Memory B cell (primary cell): ENCODE measurements at regions not wholly inside any gene's neighbourhood (a gene's known extent, or its start where the extent isn't known, plus 50 kb on each side); places are given as distances from the start of the nearest gene placed in this dataset.

Source experiments
- ATAC-seq: fragments of 150-1000 bp; cut with Tn5 transposase; 2 replicates; pipeline ENCODE4 v1.10.0; 2021; ENCODE audit warnings: low read depth, mild to moderate bottlenecking, moderate library complexity
- DNase-seq, 2 donors: peaks; one replicate each; pipeline ENCODE4 v3.0.0; 2022; ENCODE audit warnings: low spot score in 2 of 2
- H3K27ac Mint-ChIP-seq: one replicate; pipeline ENCODE4 v1.8.0; 2022; ENCODE audit warnings: mild to moderate bottlenecking, moderate library complexity, mixed read lengths
- H3K27me3 Mint-ChIP-seq: one replicate; pipeline ENCODE4 v1.8.0; 2022; ENCODE audit warnings: mixed read lengths
- H3K36me3 Mint-ChIP-seq: one replicate; pipeline ENCODE4 v1.8.0; 2022; ENCODE audit warnings: mild to moderate bottlenecking, mixed read lengths
- H3K4me1 Mint-ChIP-seq: one replicate; pipeline ENCODE4 v1.8.0; 2022; ENCODE audit warnings: mixed read lengths
- H3K4me3 Mint-ChIP-seq: one replicate; pipeline ENCODE4 v1.8.0; 2022; ENCODE audit warnings: mild to moderate bottlenecking, moderate library complexity, mixed read lengths
- H3K9me3 Mint-ChIP-seq: one replicate; pipeline ENCODE4 v1.8.0; 2022; ENCODE audit warnings: mixed read lengths

- no peaks in the 10 kb centered on the region for H3K36me3 Mint-ChIP-seq
- H3K27me3 Mint-ChIP-seq = no peaks in the 10 kb centered on the region
- no peaks in the 10 kb centered on the region for H3K4me1 Mint-ChIP-seq
- H3K9me3 Mint-ChIP-seq = peaks cover 4% of the 10 kb centered on the region
- DNase-seq (no peak), ATAC-seq (no peak)
- H3K4me3 Mint-ChIP-seq = no peak overlapping the region
- H3K27ac Mint-ChIP-seq = no peak overlapping the region
Observed at GRCh38 chr4:33532821-33533220, 2711.5 kb downstream of the ARAP2 start.

GRCh38 chr4:33536898-33537297, 2707.4 kb downstream of the ARAP2 start:
- no peak overlapping the region for H3K4me3 Mint-ChIP-seq
- peaks cover 5% of the 10 kb centered on the region for H3K9me3 Mint-ChIP-seq
- DNase-seq (no peak), ATAC-seq (no peak)
- H3K36me3 Mint-ChIP-seq = no peaks in the 10 kb centered on the region
- H3K27ac Mint-ChIP-seq = no peak overlapping the region
- H3K27me3 Mint-ChIP-seq = no peaks in the 10 kb centered on the region
- H3K4me1 Mint-ChIP-seq = no peaks in the 10 kb centered on the region

DNA sequence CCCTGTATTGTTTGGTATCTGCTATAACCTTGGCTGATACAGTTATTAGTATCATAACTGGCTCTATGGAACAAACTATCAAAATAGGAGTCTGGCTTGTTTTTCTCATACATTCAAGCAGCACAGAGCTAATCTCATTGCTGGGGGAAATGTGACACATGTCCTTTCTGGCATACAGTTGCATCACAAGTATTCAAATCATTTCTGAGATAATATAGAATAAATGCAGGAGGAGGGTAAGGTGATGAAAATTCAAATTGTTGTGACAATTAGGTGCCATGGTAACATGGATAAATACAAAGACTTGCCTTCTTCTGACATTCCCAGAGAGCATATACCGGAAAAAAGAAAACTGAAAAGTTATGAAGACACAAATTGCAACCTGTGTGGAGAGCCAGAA, 2706.8 kb downstream of the ARAP2 start:
- ATAC-seq (no peak), DNase-seq (no peak)
- Mint-ChIP-seq H3K27me3 (no peaks in the 10 kb centered on the region), H3K36me3 (no peaks in the 10 kb centered on the region), H3K4me3 (no peak overlapping the region), H3K9me3 (peaks cover 5% of the 10 kb centered on the region), H3K4me1 (no peaks in the 10 kb centered on the region), H3K27ac (no peak overlapping the region)

- Mint-ChIP-seq H3K4me1 (no peaks in the 10 kb centered on the region), H3K4me3 (no peak overlapping the region), H3K36me3 (no peaks in the 10 kb centered on the region), H3K9me3 (peaks cover 2% of the 10 kb centered on the region), H3K27me3 (no peaks in the 10 kb centered on the region), H3K27ac (no peak overlapping the region)
- DNase-seq (no peak), ATAC-seq (no peak)
Observed at GRCh38 chr4:33543941-33544450, 2700.3 kb downstream of the ARAP2 start.

- no peak overlapping the region for H3K27ac Mint-ChIP-seq
- DNase-seq = no peak
- no peaks in the 10 kb centered on the region for H3K4me1 Mint-ChIP-seq
- no peak overlapping the region for H3K4me3 Mint-ChIP-seq
- peaks cover 12% of the 10 kb centered on the region for H3K9me3 Mint-ChIP-seq
- H3K36me3 Mint-ChIP-seq = no peaks in the 10 kb centered on the region
- ATAC-seq = no peak
- H3K27me3 Mint-ChIP-seq = no peaks in the 10 kb centered on the region
Observed at GRCh38 chr4:33551244-33551643, 2693.1 kb downstream of the ARAP2 start.

GRCh38 chr4:33561259-33561658, 2683.1 kb downstream of the ARAP2 start:
- DNase-seq (no peak), ATAC-seq (no peak)
- no peaks in the 10 kb centered on the region for H3K4me1 Mint-ChIP-seq
- no peaks in the 10 kb centered on the region for H3K36me3 Mint-ChIP-seq
- no peaks in the 10 kb centered on the region for H3K9me3 Mint-ChIP-seq
- no peaks in the 10 kb centered on the region for H3K27me3 Mint-ChIP-seq
- no peak overlapping the region for H3K4me3 Mint-ChIP-seq
- no peak overlapping the region for H3K27ac Mint-ChIP-seq

DNA sequence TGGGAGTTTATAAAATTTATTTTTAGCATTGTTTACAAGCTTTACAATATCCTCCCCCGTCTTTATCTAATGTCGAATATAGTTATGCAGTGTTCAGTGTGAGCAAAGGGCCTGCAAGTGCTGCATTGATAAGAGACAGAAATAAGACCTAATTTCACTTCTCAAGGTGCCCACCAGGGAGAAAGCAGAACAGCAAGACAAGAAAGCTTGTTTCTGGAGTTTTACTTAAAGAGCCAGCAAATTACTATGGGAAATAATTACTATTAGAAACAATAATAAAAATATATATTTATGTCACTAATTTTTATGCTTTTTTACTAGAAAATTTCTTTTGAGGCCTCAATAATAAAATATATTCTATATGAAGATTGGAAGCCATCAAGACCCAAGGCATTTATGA, 2677.7 kb downstream of the ARAP2 start:
- no peak overlapping the region for H3K4me3 Mint-ChIP-seq
- H3K9me3 Mint-ChIP-seq = peaks cover 1% of the 10 kb centered on the region
- ATAC-seq = no peak

DNA sequence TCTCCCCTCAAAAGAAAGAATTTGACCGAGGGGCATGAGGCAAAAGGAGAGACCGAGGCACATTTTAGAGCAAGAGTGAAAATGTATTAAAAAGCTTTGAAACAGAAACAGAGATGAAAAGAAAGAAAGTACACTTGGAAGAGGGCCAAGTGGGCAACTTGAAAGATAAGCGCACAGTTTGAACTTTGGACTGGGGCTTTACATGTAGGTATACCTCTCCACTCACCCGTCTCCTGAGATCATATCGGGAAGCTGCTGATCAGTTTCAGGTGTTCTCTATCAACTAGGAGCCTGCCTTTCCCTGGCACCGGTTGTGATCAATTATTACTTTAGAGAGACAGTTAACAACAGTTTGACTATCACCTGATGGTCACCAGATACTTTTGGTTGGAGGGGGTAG, 2666.5 kb downstream of the ARAP2 start:
- peaks cover 5% of the 10 kb centered on the region for H3K9me3 Mint-ChIP-seq
- H3K36me3 Mint-ChIP-seq = no peaks in the 10 kb centered on the region
- no peaks in the 10 kb centered on the region for H3K27me3 Mint-ChIP-seq
- no peak overlapping the region for H3K27ac Mint-ChIP-seq
- H3K4me1 Mint-ChIP-seq = no peaks in the 10 kb centered on the region
- no peak for DNase-seq
- H3K4me3 Mint-ChIP-seq = no peak overlapping the region
- ATAC-seq = no peak

More for the DNA sequence above, 2677.7 kb downstream of the ARAP2 start:
- DNase-seq = no peak
- H3K27me3 Mint-ChIP-seq = no peaks in the 10 kb centered on the region
- H3K27ac Mint-ChIP-seq = no peak overlapping the region
- no peaks in the 10 kb centered on the region for H3K36me3 Mint-ChIP-seq
- no peaks in the 10 kb centered on the region for H3K4me1 Mint-ChIP-seq

DNA sequence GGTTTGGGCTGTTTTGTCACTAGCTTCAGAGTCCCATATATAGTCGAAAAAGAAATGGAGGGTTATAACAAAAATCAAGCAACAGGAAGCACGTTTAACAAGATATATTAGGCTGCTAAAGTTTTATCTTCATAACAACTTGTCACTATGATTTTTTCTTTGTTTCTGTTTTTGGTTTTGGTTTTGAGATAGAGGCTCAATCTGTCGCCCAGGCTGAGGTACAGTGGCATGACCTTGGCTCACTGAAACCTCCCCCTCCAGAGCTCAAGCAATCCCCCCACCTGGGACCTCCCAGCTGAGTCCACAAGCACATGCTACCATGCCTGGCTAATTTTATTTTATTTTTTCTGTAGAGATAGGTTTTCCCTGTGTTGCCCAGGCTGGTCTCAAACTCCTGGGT, 2664.4 kb downstream of the ARAP2 start:
- ATAC-seq = no peak
- Mint-ChIP-seq H3K27me3 (no peaks in the 10 kb centered on the region), H3K4me1 (no peaks in the 10 kb centered on the region)

GRCh38 chr4:33592701-33593100, 2651.6 kb downstream of the ARAP2 start:
- Mint-ChIP-seq H3K27me3 (no peaks in the 10 kb centered on the region), H3K4me1 (no peaks in the 10 kb centered on the region), H3K9me3 (peaks cover 13% of the 10 kb centered on the region), H3K27ac (no peak overlapping the region), H3K4me3 (no peak overlapping the region), H3K36me3 (no peaks in the 10 kb centered on the region)
- ATAC-seq = no peak
- DNase-seq = no peak

More for the DNA sequence above, 2664.4 kb downstream of the ARAP2 start:
- no peak overlapping the region for H3K27ac Mint-ChIP-seq
- DNase-seq = no peak
- peaks cover 5% of the 10 kb centered on the region for H3K9me3 Mint-ChIP-seq
- no peaks in the 10 kb centered on the region for H3K36me3 Mint-ChIP-seq
- H3K4me3 Mint-ChIP-seq = no peak overlapping the region

GRCh38 chr4:33606951-33607350, 2637.4 kb downstream of the ARAP2 start:
- Mint-ChIP-seq H3K36me3 (no peaks in the 10 kb centered on the region), H3K27me3 (no peaks in the 10 kb centered on the region), H3K9me3 (peaks cover 12% of the 10 kb centered on the region), H3K4me1 (no peaks in the 10 kb centered on the region), H3K4me3 (no peak overlapping the region), H3K27ac (no peak overlapping the region)
- no peak for DNase-seq
- ATAC-seq = no peak

GRCh38 chr4:33616121-33616520, 2628.2 kb downstream of the ARAP2 start:
- Mint-ChIP-seq H3K4me3 (no peak overlapping the region), H3K27ac (no peak overlapping the region), H3K9me3 (peaks cover 10% of the 10 kb centered on the region), H3K36me3 (no peaks in the 10 kb centered on the region), H3K27me3 (no peaks in the 10 kb centered on the region), H3K4me1 (no peaks in the 10 kb centered on the region)
- ATAC-seq = no peak
- no peak for DNase-seq

DNA sequence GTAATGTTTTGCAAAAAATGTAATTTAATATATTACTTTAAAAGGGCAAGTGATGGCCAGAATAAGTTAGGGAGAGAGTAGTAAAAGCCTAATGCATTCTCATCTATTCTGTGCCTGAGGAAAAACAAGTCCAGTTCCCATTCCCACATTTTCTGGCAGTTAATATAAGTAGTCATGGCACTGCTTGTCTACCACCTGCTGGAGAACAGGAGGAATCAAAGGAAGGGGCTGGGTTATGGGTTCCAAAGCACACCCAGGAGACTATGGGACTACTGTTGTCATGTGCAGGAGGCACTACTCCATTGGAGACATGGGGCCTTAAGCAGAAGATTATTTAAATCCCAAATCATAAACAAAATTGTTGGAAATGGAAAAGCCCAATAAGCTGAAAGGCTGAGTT, 2618.6 kb downstream of the ARAP2 start:
- Mint-ChIP-seq H3K27ac (no peak overlapping the region), H3K36me3 (no peaks in the 10 kb centered on the region), H3K27me3 (no peaks in the 10 kb centered on the region), H3K4me1 (no peaks in the 10 kb centered on the region), H3K9me3 (peaks cover 10% of the 10 kb centered on the region), H3K4me3 (no peak overlapping the region)
- ATAC-seq (no peak), DNase-seq (no peak)

- DNase-seq (no peak), ATAC-seq (no peak)
- no peak overlapping the region for H3K27ac Mint-ChIP-seq
- no peak overlapping the region for H3K4me3 Mint-ChIP-seq
- no peaks in the 10 kb centered on the region for H3K27me3 Mint-ChIP-seq
- no peaks in the 10 kb centered on the region for H3K4me1 Mint-ChIP-seq
- H3K9me3 Mint-ChIP-seq = peaks cover 10% of the 10 kb centered on the region
- H3K36me3 Mint-ChIP-seq = no peaks in the 10 kb centered on the region
Observed at GRCh38 chr4:33626221-33626620, 2618.1 kb downstream of the ARAP2 start.

DNA sequence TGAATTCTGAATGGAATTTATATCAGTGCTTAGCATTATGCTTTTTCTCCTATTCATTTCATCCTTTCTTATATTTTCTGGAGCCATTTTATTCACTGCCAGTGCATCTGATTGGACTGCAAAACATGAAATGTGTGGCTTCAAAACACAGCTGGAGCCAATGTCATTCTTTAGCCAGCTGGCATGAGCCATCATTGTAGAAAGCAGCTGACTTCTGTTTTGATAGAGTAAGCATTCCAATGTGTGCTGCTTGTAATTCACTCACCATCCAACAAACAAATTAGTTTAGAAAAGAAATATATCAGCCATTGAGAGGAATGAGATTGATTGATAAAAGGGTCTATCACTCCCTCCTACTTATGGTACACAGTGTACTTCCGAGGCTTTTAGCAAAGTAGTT, 2616.0 kb downstream of the ARAP2 start:
- Mint-ChIP-seq H3K9me3 (peaks cover 8% of the 10 kb centered on the region), H3K4me3 (no peak overlapping the region), H3K36me3 (no peaks in the 10 kb centered on the region), H3K27ac (no peak overlapping the region), H3K27me3 (no peaks in the 10 kb centered on the region), H3K4me1 (no peaks in the 10 kb centered on the region)
- DNase-seq = no peak
- no peak for ATAC-seq
